GM13976 (cell line): ENCODE measurements at regions not wholly inside any gene's neighbourhood (a gene's known extent, or its start where the extent isn't known, plus 50 kb on each side); places are given as distances from the start of the nearest gene placed in this dataset.

ENCODE experiments used
- DNase-seq: peaks from one replicate; pipeline ENCODE4 v3.0.0; 2012; ENCODE audit warnings: low spot score
- in situ Hi-C: fragments of 300-500 bp; cut with MboI; formaldehyde crosslinking; loops from one replicate; pipeline ENCODE4 v1.12.0; 2022; ENCODE audit warnings: low sequenced_read_pairs, mixed read lengths, inconsistent platforms; ENCODE audit not compliant: unreplicated experiment
- TF ChIP-seq, protein P1 (sequence below): IDR thresholded peaks from 2 replicates; pipeline ENCODE4 v1.5.1; 2012; ENCODE audit warnings: borderline replicate concordance, mild to moderate bottlenecking; ENCODE audit not compliant: insufficient read depth; ENCODE audit errors: extremely low read depth, missing control alignments, control extremely low read depth

DNA sequence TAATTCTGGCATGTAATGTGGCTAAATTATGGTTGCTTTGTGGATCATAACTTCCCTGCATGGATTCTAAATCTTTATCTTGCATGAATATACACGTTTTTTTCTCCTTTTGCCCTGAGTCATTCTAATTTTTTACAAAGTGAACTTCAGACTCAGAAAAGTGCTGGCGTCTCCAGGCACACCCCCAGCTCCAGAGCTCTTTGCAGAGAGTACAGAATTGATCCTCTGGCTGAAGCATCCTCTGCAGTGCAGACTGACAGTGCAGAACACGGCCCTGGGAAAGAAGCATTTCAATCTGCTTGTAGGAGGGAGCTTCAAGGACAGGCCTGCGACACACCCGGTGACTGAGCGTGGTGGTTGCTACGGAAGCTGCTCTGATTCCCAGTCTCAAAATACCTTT, 228.1 kb downstream of the FGF9 start:
- TF ChIP-seq, protein P1, sequence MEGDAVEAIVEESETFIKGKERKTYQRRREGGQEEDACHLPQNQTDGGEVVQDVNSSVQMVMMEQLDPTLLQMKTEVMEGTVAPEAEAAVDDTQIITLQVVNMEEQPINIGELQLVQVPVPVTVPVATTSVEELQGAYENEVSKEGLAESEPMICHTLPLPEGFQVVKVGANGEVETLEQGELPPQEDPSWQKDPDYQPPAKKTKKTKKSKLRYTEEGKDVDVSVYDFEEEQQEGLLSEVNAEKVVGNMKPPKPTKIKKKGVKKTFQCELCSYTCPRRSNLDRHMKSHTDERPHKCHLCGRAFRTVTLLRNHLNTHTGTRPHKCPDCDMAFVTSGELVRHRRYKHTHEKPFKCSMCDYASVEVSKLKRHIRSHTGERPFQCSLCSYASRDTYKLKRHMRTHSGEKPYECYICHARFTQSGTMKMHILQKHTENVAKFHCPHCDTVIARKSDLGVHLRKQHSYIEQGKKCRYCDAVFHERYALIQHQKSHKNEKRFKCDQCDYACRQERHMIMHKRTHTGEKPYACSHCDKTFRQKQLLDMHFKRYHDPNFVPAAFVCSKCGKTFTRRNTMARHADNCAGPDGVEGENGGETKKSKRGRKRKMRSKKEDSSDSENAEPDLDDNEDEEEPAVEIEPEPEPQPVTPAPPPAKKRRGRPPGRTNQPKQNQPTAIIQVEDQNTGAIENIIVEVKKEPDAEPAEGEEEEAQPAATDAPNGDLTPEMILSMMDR, result no peak
- in situ Hi-C loops, result no loop called here
- DNase-seq, result no peak

DNA sequence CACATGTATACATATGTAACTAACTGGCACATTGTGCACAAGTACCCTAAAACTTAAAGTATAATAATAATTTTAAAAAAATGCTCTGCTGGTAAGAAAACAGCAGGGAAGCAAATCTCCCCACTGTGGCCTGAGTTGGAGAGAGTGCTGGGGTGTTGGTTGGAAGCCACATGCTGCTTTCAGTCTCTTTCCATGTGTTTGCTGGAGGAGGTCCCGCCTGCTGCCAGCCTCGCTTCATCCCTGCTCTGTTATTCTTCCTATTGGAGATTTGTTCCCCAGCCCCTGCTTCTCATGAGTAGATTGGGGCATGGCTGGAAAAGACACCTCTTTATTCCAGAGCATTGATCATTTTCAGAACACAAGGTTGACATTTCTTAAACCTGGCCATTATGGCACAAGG, 230.5 kb downstream of the FGF9 start:
- TF ChIP-seq, protein P1, result no peak
- in situ Hi-C loops, result no loop called here
- DNase-seq, result no peak

DNA sequence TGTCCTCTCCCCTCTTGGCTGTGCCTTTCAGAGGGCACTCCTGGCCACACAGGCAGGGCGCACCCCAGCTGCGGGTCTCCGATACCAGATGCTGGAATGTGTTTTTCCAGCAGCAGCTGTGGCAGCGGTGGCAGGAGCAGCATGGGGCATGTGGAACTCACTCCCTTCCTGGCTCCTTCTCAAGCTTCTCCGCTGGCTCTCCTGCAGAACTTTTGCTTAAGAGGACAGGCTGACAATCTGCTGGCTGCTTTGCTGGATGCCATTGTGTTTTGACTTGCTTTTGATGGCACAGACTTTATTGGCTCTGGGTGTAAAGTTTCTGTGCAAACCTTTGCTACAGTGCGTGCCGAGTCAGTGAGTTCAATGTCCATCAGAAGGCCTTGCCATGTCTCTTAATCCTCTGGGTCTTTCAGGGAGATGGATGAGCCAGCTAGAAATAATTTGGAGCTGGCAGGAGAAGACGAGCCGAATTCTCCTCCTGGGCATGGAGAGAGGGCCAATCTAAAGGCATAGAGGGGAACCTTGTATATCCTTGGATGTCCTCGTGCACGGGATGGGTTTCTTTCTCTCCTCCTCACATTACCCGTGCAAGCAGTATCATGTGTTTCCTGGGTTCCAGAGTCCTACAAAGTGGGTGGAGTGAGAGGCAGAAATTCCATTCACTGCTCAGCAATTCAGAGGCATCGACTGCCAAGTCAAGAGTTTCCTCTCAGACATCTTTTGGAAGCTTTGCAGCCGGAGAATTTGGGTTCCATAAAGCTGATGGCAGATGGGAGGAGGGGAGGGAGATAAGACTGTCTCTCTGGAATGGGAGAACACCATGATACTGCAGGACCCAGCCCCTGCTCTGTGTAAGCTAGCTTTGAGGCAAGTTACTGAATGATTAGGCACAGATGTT, 231.2 kb downstream of the FGF9 start:
- no peak for DNase-seq
- TF ChIP-seq, protein P1, result no peak
- in situ Hi-C loops, result no loop called here

DNA sequence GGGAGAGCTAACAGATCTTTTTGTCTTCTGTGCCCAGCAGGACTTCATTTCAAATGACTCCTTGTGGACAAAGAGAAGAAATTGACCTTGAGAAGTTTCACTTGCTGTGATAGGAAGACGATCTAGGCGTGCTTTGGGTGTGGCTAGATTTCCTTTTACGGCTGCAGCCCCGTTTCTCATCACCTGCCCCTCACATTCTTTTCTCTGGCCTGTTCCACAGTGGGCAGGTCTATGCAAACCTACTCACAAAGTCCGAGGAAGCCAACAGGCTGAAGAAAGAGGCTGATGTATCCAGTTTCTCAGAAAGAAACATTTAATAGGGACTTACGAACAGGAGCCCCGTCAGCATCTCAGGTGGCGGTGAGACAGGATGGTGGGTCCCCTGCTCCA, 231.8 kb downstream of the FGF9 start:
- TF ChIP-seq, protein P1, result no peak
- no peak for DNase-seq
- in situ Hi-C loops, result no loop called here

DNA sequence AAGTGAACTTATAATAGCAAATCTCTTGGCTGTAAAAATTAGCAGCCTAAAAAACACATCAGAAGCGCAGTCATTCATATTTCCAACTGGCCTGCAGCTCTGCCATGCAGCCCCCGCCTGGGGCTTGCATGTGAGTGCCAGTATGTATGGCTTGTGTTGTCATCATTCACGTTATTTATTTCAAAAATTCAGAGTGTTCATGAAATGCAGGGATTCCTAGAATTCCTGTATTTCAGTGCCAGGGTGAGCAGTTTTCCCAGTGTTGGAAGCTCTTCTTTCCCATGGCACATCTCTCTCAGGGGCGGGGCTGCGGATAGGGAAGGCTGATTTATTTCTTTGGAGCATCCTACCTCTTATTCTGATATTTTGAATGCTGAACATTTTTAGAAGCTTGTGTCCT, 234.6 kb downstream of the FGF9 start:
- DNase-seq, result no peak
- in situ Hi-C loops, result no loop called here
- TF ChIP-seq, protein P1, result no peak

DNA sequence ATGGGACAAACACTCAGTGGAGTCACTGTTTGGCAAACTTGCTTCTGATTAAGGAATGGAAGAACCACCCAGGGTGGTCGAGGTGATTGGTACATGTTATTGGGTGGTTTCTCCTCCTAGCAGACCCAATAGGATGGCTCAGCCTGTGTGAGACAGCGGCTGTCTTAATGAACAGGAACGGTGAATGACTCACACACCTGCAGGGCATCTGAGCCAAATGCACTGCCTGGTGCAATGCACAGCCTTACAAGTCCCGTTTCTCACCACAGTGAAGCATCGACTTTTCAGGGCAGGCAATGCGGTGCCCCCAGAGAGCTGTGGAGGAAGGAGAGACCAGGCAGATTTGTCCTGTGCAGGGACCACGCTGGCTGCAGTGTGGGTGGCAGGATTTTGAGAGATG, 238.5 kb downstream of the FGF9 start:
- DNase-seq, result no peak
- in situ Hi-C loops, result no loop called here
- TF ChIP-seq, protein P1, result no peak
